Neural cell (in vitro differentiated cells): ENCODE measurements at regions not wholly inside any gene's neighbourhood (a gene's known extent, or its start where the extent isn't known, plus 50 kb on each side); places are given as distances from the start of the nearest gene placed in this dataset.

Experiments used
- H2AFZ ChIP-seq: fragments of 200-600, 300-800 bp; sonication (generic), shearing (Covaris generic); 2 replicates; pipeline ENCODE4 v1.6.0; 2014; ENCODE audit warnings: low read depth, mild to moderate bottlenecking, antibody characterized with exemption, low read length, moderate library complexity
- H3F3A ChIP-seq: fragments of 200-600 bp; shearing (Covaris generic); 2 replicates; pipeline ENCODE4 v1.6.1; 2016; ENCODE audit warnings: mild to moderate bottlenecking, moderate library complexity, mixed read lengths, antibody characterized with exemption, low read length; ENCODE audit not compliant: insufficient read depth, poor library complexity, severe bottlenecking
- H3K27ac ChIP-seq: fragments of 200-600, 300-800 bp; sonication (generic), shearing (Covaris generic); 2 replicates; pipeline ENCODE4 v1.5.1; 2014; ENCODE audit warnings: mild to moderate bottlenecking, low read length, moderate library complexity
- H3K27me3 ChIP-seq: fragments of 300-800, 200-600 bp; sonication (generic), shearing (Covaris generic); 2 replicates; pipeline ENCODE4 v1.6.0; 2014; ENCODE audit warnings: mild to moderate bottlenecking, low read depth, low read length, moderate library complexity; ENCODE audit not compliant: insufficient read depth
- H3K36me3 ChIP-seq: fragments of 300-800, 200-600 bp; sonication (generic), shearing (Covaris generic); 2 replicates; pipeline ENCODE4 v1.5.1; 2014; ENCODE audit warnings: mild to moderate bottlenecking, antibody characterized with exemption, low read length, moderate library complexity; ENCODE audit not compliant: insufficient read depth
- H3K4me2 ChIP-seq: fragments of 300-800, 200-600 bp; sonication (generic), shearing (Covaris generic); 2 replicates; pipeline ENCODE4 v1.6.0; 2014; ENCODE audit warnings: mild to moderate bottlenecking, low read length
- H3K4me3 ChIP-seq: fragments of 300-800, 200-600 bp; sonication (generic), shearing (Covaris generic); 2 replicates; pipeline ENCODE4 v1.5.1; 2014; ENCODE audit warnings: mild to moderate bottlenecking, low read length, moderate library complexity
- H3K79me2 ChIP-seq: fragments of 200-600 bp; shearing (Covaris generic); replicated peaks from 2 replicates; pipeline ENCODE4 v1.6.0; 2014; ENCODE audit warnings: mild to moderate bottlenecking, low read length, moderate library complexity; ENCODE audit not compliant: insufficient read depth
- H3K9ac ChIP-seq: fragments of 300-800, 200-600 bp; sonication (generic), shearing (Covaris generic); 2 replicates; pipeline ENCODE4 v1.6.1; 2016; ENCODE audit warnings: mild to moderate bottlenecking, low read length, mixed read lengths
- H3K9me2 ChIP-seq: fragments of 200-600 bp; shearing (Covaris generic); 2 replicates; pipeline ENCODE4 v1.6.1; 2016; ENCODE audit warnings: mild to moderate bottlenecking, low read length, mixed read lengths; ENCODE audit not compliant: insufficient read depth
- H3K9me3 ChIP-seq: fragments of 200-600, 300-800 bp; sonication (generic), shearing (Covaris generic); 2 replicates; pipeline ENCODE4 v1.6.1; 2016; ENCODE audit warnings: mild to moderate bottlenecking, mixed run types, low read length, moderate library complexity, mixed read lengths
- H4K20me1 ChIP-seq: fragments of 200-600 bp; shearing (Covaris generic); 2 replicates; pipeline ENCODE4 v1.6.1; 2016; ENCODE audit warnings: mild to moderate bottlenecking, mixed run types; ENCODE audit not compliant: insufficient read depth
- EP300 ChIP-seq: fragments of 450-650 bp; conservative IDR thresholded peaks from 2 replicates; pipeline ENCODE4 v1.6.1; 2014; ENCODE audit warnings: antibody characterized with exemption, mild to moderate bottlenecking, moderate library complexity; ENCODE audit not compliant: poor library complexity, severe bottlenecking
- EZH2 ChIP-seq: fragments of 200-600, 300-800 bp; shearing (Covaris generic), sonication (generic); IDR thresholded peaks from 2 replicates; pipeline ENCODE4 v1.6.1; 2014; ENCODE audit warnings: antibody characterized with exemption, low read length, borderline replicate concordance, mild to moderate bottlenecking; ENCODE audit not compliant: insufficient read depth, poor library complexity, severe bottlenecking
- MXI1 ChIP-seq: fragments of 450-650 bp; conservative IDR thresholded peaks from 2 replicates; pipeline ENCODE4 v1.6.1; 2014; ENCODE audit warnings: antibody characterized with exemption, mild to moderate bottlenecking; ENCODE audit not compliant: poor library complexity, severe bottlenecking
- POLR2AphosphoS5 ChIP-seq: IDR thresholded peaks from 2 replicates; pipeline ENCODE4 v1.6.1; 2012
- RAD21 ChIP-seq: fragments of 450-650 bp; conservative IDR thresholded peaks from 2 replicates; pipeline ENCODE4 v1.6.1; 2014; ENCODE audit warnings: antibody characterized with exemption, mild to moderate bottlenecking, moderate library complexity
- SMC3 ChIP-seq: fragments of 450-650 bp; conservative IDR thresholded peaks from 2 replicates; pipeline ENCODE4 v1.6.1; 2014; ENCODE audit warnings: antibody characterized with exemption, mild to moderate bottlenecking, moderate library complexity; ENCODE audit not compliant: poor library complexity
- TAF1 ChIP-seq: IDR thresholded peaks from 2 replicates; pipeline ENCODE4 v1.6.1; 2012; ENCODE audit warnings: low read depth
- TF ChIP-seq, protein P1 (sequence below): fragments of 450-650 bp; IDR thresholded peaks from 2 replicates; pipeline ENCODE4 v1.5.1; 2014; ENCODE audit warnings: antibody characterized with exemption, mild to moderate bottlenecking, moderate library complexity; ENCODE audit not compliant: poor library complexity, severe bottlenecking
- TF ChIP-seq, protein P2 (sequence below): IDR thresholded peaks from 2 replicates; pipeline ENCODE4 v1.6.1; 2012; ENCODE audit warnings: borderline replicate concordance

DNA sequence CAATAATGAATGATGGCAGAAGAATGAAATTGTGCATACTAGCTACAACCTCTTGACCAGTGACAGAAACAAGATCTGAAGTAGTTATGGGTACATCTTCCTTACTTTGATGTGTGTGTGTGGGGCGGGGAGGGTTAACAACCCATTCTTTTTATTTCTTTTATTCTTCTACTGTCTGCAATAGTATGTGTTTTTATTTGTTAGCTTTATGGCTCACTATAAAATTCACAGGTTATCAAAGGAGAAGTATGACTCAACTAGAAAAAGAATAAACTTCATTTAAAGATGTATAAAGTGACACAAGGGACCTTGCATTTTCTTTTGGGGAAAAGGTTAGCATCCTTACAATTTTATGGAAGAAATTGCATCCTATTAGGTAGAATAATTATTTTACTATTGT lies 430.5 kb downstream of the DAD1 start:
- H3K4me3 ChIP-seq = no peak overlapping the region
- no peak overlapping the region for H3K9ac ChIP-seq
- no peak overlapping the region for H3K27ac ChIP-seq
- no peaks in the 10 kb centered on the region for H3K9me2 ChIP-seq
- no peaks in the 10 kb centered on the region for H4K20me1 ChIP-seq
- H3K36me3 ChIP-seq = no peaks in the 10 kb centered on the region
- no peak overlapping the region for H2AFZ ChIP-seq
- no peaks in the 10 kb centered on the region for H3K9me3 ChIP-seq
- no peak overlapping the region for H3K4me2 ChIP-seq
- no peaks in the 10 kb centered on the region for H3K79me2 ChIP-seq
- H3K27me3 ChIP-seq = no peaks in the 10 kb centered on the region
- TF ChIP-seq MXI1 (no peak), POLR2AphosphoS5 (no peak), EP300 (no peak), TAF1 (no peak), EZH2 (no peak), RAD21 (no peak), SMC3 (no peak)
- TF ChIP-seq, protein P1, sequence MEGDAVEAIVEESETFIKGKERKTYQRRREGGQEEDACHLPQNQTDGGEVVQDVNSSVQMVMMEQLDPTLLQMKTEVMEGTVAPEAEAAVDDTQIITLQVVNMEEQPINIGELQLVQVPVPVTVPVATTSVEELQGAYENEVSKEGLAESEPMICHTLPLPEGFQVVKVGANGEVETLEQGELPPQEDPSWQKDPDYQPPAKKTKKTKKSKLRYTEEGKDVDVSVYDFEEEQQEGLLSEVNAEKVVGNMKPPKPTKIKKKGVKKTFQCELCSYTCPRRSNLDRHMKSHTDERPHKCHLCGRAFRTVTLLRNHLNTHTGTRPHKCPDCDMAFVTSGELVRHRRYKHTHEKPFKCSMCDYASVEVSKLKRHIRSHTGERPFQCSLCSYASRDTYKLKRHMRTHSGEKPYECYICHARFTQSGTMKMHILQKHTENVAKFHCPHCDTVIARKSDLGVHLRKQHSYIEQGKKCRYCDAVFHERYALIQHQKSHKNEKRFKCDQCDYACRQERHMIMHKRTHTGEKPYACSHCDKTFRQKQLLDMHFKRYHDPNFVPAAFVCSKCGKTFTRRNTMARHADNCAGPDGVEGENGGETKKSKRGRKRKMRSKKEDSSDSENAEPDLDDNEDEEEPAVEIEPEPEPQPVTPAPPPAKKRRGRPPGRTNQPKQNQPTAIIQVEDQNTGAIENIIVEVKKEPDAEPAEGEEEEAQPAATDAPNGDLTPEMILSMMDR = no peak
- TF ChIP-seq, protein P2, sequence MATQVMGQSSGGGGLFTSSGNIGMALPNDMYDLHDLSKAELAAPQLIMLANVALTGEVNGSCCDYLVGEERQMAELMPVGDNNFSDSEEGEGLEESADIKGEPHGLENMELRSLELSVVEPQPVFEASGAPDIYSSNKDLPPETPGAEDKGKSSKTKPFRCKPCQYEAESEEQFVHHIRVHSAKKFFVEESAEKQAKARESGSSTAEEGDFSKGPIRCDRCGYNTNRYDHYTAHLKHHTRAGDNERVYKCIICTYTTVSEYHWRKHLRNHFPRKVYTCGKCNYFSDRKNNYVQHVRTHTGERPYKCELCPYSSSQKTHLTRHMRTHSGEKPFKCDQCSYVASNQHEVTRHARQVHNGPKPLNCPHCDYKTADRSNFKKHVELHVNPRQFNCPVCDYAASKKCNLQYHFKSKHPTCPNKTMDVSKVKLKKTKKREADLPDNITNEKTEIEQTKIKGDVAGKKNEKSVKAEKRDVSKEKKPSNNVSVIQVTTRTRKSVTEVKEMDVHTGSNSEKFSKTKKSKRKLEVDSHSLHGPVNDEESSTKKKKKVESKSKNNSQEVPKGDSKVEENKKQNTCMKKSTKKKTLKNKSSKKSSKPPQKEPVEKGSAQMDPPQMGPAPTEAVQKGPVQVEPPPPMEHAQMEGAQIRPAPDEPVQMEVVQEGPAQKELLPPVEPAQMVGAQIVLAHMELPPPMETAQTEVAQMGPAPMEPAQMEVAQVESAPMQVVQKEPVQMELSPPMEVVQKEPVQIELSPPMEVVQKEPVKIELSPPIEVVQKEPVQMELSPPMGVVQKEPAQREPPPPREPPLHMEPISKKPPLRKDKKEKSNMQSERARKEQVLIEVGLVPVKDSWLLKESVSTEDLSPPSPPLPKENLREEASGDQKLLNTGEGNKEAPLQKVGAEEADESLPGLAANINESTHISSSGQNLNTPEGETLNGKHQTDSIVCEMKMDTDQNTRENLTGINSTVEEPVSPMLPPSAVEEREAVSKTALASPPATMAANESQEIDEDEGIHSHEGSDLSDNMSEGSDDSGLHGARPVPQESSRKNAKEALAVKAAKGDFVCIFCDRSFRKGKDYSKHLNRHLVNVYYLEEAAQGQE = no peak
- H3F3A ChIP-seq = no peaks in the 10 kb centered on the region

- Histone ChIP-seq H3K9me2 (no peaks in the 10 kb centered on the region), H4K20me1 (no peaks in the 10 kb centered on the region), H3K36me3 (no peaks in the 10 kb centered on the region), H3K9ac (no peak overlapping the region), H3K4me3 (no peak overlapping the region), H3K9me3 (no peaks in the 10 kb centered on the region), H3F3A (no peaks in the 10 kb centered on the region), H3K79me2 (no peaks in the 10 kb centered on the region), H2AFZ (no peak overlapping the region), H3K27me3 (no peaks in the 10 kb centered on the region), H3K27ac (no peak overlapping the region), H3K4me2 (no peak overlapping the region)
- TF ChIP-seq, protein P2 = no peak
- TF ChIP-seq EP300 (no peak), RAD21 (no peak), POLR2AphosphoS5 (no peak), TAF1 (no peak), SMC3 (no peak), EZH2 (no peak), MXI1 (no peak)
- TF ChIP-seq, protein P1 = no peak
Observed at GRCh38 chr14:22155571-22155970, 433.5 kb downstream of the DAD1 start.
